ENCODE measurements at regions not wholly inside any gene's neighbourhood (a gene's known extent, or its start where the extent isn't known, plus 50 kb on each side); places are given as distances from the start of the nearest gene placed in this dataset.

- TF ChIP-seq GATA2 (IDR thresholded peaks at IDR 0.05; ENCODE audit: low read depth, low read length) (no peak), GATA3 (IDR thresholded peaks at IDR 0.05; ENCODE audit: low read depth, low read length) (no peak)
Measured at GRCh38 chr5:67983251-67984110, 232.1 kb upstream of the PIK3R1 start.
